Endothelial cell of umbilical vein (primary cell): ENCODE measurements at regions not wholly inside any gene's neighbourhood (a gene's known extent, or its start where the extent isn't known, plus 50 kb on each side); places are given as distances from the start of the nearest gene placed in this dataset.

Source experiments
- BruUV-seq: library from RNA; stranded (reverse); fragments of 400-500 nt; replicated peaks from 2 replicates; lab custom pipeline; 2021; lab: Mats Ljungman, UMichigan
- CTCF ChIA-PET: fragments of 300-600, 350-600 bp; sonication (Branson Sonifier 250); formaldehyde crosslinking; loops from one replicate; lab custom pipeline; 2021; ENCODE audit warnings: antibody characterized with exemption, inconsistent platforms; lab: Charles Lee
- POLR2A ChIA-PET: fragments of 300-600, 350-600 bp; sonication (Branson Sonifier 250); formaldehyde crosslinking; loops from one replicate; lab custom pipeline; 2021; ENCODE audit warnings: antibody characterized with exemption, inconsistent platforms; lab: Charles Lee
- DNase-seq: peaks from one replicate; pipeline ENCODE4 v3.0.0-alpha.2; 2011; ENCODE audit warnings: low read depth, low spot score
- FAIRE-seq: peaks from 2 replicates; lab custom pipeline; 2011; peaks lifted over from hg19 to GRCh38; lab: Jason Lieb, UNC
- H2AFZ ChIP-seq: 2 replicates; pipeline ENCODE4 v1.6.0; 2012; ENCODE audit warnings: low read depth, low read length, control low read depth, inconsistent platforms
- H3K27ac ChIP-seq: 2 replicates; pipeline ENCODE4 v1.5.1; 2011; ENCODE audit warnings: low read depth, mild to moderate bottlenecking, control low read depth, low read length, moderate library complexity; ENCODE audit not compliant: insufficient read depth
- H3K27me3 ChIP-seq, 2 experiments: 2 replicates each; pipeline versions ENCODE4 v1.6.0 to v1.6.1; 2011; ENCODE audit warnings: low read length in 2 of 2, mixed read lengths in 1 of 2; ENCODE audit not compliant: control insufficient read depth in 2 of 2, insufficient read depth in 2 of 2
- H3K36me3 ChIP-seq, 2 experiments: 2 replicates in 1 of 2; 3 replicates in 1 of 2; pipeline ENCODE4 v1.5.1; 2011; ENCODE audit warnings: low read length in 2 of 2, mild to moderate bottlenecking in 1 of 2, moderate library complexity in 1 of 2; ENCODE audit not compliant: control insufficient read depth in 2 of 2, insufficient read depth in 2 of 2; ENCODE audit errors: extremely low read depth in 1 of 2
- H3K4me1 ChIP-seq: 3 replicates; pipeline ENCODE4 v1.5.1; 2011; ENCODE audit warnings: mild to moderate bottlenecking, low read length; ENCODE audit not compliant: control insufficient read depth, insufficient read depth; ENCODE audit errors: extremely low read depth
- H3K4me2 ChIP-seq: 2 replicates; pipeline ENCODE4 v1.6.1; 2011; ENCODE audit warnings: low read length, control low read depth, mixed read lengths; ENCODE audit not compliant: insufficient read depth
- H3K4me3 ChIP-seq, 3 experiments: fragments of 200-600 bp in 1 of 3; sonication (generic), shearing (Covaris generic) in 1 of 3; replicated peaks in 1 of 3; 2 replicates each; pipeline ENCODE4 v1.5.1; 2011 to 2016; ENCODE audit warnings: control low read depth in 3 of 3, low read length in 3 of 3, mild to moderate bottlenecking in 2 of 3, inconsistent platforms in 1 of 3, low read depth in 1 of 3, moderate library complexity in 1 of 3; ENCODE audit not compliant: insufficient read depth in 1 of 3
- H3K79me2 ChIP-seq: 2 replicates; pipeline ENCODE4 v1.6.0; 2012; ENCODE audit warnings: low read length, inconsistent platforms; ENCODE audit not compliant: control insufficient read depth, insufficient read depth
- H3K9ac ChIP-seq: replicated peaks from 2 replicates; pipeline ENCODE3; 2011; ENCODE audit warnings: low read length, control low read depth; ENCODE audit not compliant: insufficient read depth; ENCODE audit errors: extremely low read depth
- H3K9me1 ChIP-seq: replicated peaks from 3 replicates; pipeline ENCODE4 v1.6.0; 2011; ENCODE audit warnings: mild to moderate bottlenecking, low read length; ENCODE audit not compliant: control insufficient read depth, insufficient read depth; ENCODE audit errors: extremely low read depth
- H3K9me3 ChIP-seq: replicated peaks from 2 replicates; pipeline ENCODE4 v1.5.1; 2012; ENCODE audit warnings: low read length, inconsistent platforms; ENCODE audit not compliant: control insufficient read depth, insufficient read depth
- H4K20me1 ChIP-seq: replicated peaks from 2 replicates; pipeline ENCODE3; 2011; ENCODE audit warnings: mild to moderate bottlenecking, low read length; ENCODE audit not compliant: control insufficient read depth, insufficient read depth; ENCODE audit errors: extremely low read depth
- EZH2 ChIP-seq: IDR thresholded peaks from 2 replicates; pipeline ENCODE4 v1.6.1; 2012; ENCODE audit warnings: borderline replicate concordance, low read depth, mild to moderate bottlenecking, moderate library complexity, low read length, inconsistent platforms; ENCODE audit not compliant: severe bottlenecking
- MYC ChIP-seq: IDR thresholded peaks from one replicate; pipeline ENCODE4 v1.6.1; 2011; ENCODE audit warnings: mild to moderate bottlenecking, low read depth, low read length
- dilution Hi-C: fragments of 300-500 bp; cut with MboI; formaldehyde crosslinking; loops from one replicate; pipeline ENCODE4 v1.15.0; 2019; ENCODE audit warnings: low sequenced_read_pairs; ENCODE audit not compliant: extremely low pct_ligation_motif_present
- intact Hi-C: fragments of 100-400 bp; cut with micrococcal nuclease; formaldehyde crosslinking; loops from one replicate; pipeline ENCODE4 v1.10.0; 2022

- Histone ChIP-seq H3K27me3 (no peaks in the 10 kb centered on the region), H3K9me3 (no peaks in the 10 kb centered on the region), H3K36me3 (no peaks in the 10 kb centered on the region), H3K4me1 (no peaks in the 10 kb centered on the region), H3K9me1 (no peaks in the 10 kb centered on the region), H3K9ac (no peak overlapping the region), H4K20me1 (no peaks in the 10 kb centered on the region), H3K4me2 (no peak overlapping the region), H3K4me3 (no peak overlapping the region), H2AFZ (no peak overlapping the region), H3K27ac (no peak overlapping the region), H3K79me2 (no peaks in the 10 kb centered on the region)
- POLR2A ChIA-PET: no interaction called here
- dilution Hi-C loops: no loop called here
- intact Hi-C loops: no loop called here
- DNase-seq (peak; percentile 81), FAIRE-seq (no peak)
- CTCF ChIA-PET: interaction anchor here (2.2 kb wide), 1 partner anchor 262 kb away, joined by 8 read pairs; no protein-coding TSS in a partner anchor
- no TSS peak for BruUV-seq
- TF ChIP-seq MYC: no peak
Observed at GRCh38 chr18:6624661-6625311, 104.7 kb upstream of the ARHGAP28 start.

GRCh38 chr18:6625481-6625880 lies 104.0 kb upstream of the ARHGAP28 start:
- no peak for FAIRE-seq
- intact Hi-C loops: no loop called here

More at GRCh38 chr18:6625481-6625880, 104.0 kb upstream of the ARHGAP28 start:
- H4K20me1 ChIP-seq: no peaks in the 10 kb centered on the region
- no peak for DNase-seq
- H3K27me3 ChIP-seq: no peaks in the 10 kb centered on the region
- TF ChIP-seq EZH2: no peak
- no peak overlapping the region for H3K4me3 ChIP-seq
- no peaks in the 10 kb centered on the region for H3K79me2 ChIP-seq
- no peak overlapping the region for H2AFZ ChIP-seq
- ChIA-PET CTCF (interaction anchor here (2.2 kb wide), 1 partner anchor 261 kb away, joined by 8 read pairs; no protein-coding TSS in a partner anchor), POLR2A (no interaction called here)
- no peak overlapping the region for H3K27ac ChIP-seq
- H3K9ac ChIP-seq: no peak overlapping the region
- dilution Hi-C loops: no loop called here
- no peaks in the 10 kb centered on the region for H3K36me3 ChIP-seq
- no peaks in the 10 kb centered on the region for H3K4me1 ChIP-seq
- BruUV-seq: no TSS peak
- H3K4me2 ChIP-seq: no peak overlapping the region
- H3K9me3 ChIP-seq: no peaks in the 10 kb centered on the region
- H3K9me1 ChIP-seq: no peaks in the 10 kb centered on the region
